Stimulated activated CD8-positive, alpha-beta memory T cell treated with anti-CD3 and anti-CD28 coated beads, Interleukin-7, amount 100 ng/mL, for 4 hours (primary cell): ENCODE measurements at regions not wholly inside any gene's neighbourhood (a gene's known extent, or its start where the extent isn't known, plus 50 kb on each side); places are given as distances from the start of the nearest gene placed in this dataset.

ENCODE experiments used
- DNase-seq, 2 donors: peaks; one replicate each; pipeline ENCODE4 v3.0.0-alpha.2; 2020; ENCODE audit warnings: low read depth in 2 of 2

DNA sequence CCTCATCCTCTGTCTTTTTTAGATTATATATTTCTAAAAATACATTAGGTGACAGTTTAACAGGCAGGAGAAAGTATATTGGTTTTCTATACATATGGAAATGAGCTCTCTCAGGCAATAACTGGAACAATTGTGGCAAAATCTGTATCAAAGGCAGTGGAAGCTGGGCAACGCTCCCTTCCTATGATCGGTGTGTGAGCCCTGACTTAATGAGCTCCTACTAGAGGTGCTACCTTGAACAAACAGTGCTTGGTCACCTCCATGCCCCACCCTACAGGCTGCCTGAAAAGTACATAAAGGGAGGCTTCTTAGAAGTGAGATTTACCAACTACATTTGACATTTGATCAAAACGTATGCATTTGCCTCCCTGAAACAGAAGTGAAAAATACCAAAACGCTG is 185.3 kb downstream of the EFNB2 start:
- no peak for DNase-seq

DNA sequence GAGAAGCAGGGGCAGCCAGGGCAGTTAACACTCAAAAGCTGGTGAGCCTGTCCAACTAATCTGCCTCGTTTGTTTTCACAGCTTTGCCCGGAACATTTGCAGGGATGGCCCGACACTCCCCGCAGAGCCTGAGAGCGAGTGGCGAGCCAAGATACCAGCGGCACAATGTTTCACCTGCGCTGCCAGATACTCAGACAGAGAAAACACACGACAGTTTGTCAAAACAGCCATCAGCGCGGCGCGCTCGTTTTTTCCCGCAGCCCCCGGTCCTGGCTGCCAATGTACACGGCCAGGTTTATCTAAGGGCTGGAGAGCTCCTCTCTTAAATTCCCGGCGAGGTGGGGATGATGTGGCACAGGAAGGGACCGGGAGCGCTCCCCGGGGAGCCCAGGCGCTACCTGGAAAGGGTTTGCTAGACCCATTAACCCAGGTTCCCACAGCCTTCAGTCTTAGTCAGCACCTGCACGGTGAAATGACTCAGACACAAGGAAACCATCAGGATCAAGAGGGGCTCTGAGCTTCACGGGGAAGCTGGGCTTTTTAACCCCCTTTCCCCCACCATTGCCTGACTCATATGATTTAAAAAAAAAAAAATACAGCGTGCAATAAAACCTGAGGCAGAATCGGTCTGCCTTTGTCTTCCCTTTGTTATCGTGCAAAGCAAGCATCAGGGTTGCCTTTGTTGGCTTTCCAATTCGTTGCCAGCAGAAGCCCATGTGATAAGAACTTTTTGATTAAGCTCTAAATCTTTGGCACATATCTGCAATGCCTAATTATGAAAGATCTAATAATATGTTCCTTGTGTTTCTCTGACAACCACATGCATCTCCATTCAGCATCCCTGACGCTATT is 186.2 kb downstream of the EFNB2 start:
- no peak for DNase-seq

DNA sequence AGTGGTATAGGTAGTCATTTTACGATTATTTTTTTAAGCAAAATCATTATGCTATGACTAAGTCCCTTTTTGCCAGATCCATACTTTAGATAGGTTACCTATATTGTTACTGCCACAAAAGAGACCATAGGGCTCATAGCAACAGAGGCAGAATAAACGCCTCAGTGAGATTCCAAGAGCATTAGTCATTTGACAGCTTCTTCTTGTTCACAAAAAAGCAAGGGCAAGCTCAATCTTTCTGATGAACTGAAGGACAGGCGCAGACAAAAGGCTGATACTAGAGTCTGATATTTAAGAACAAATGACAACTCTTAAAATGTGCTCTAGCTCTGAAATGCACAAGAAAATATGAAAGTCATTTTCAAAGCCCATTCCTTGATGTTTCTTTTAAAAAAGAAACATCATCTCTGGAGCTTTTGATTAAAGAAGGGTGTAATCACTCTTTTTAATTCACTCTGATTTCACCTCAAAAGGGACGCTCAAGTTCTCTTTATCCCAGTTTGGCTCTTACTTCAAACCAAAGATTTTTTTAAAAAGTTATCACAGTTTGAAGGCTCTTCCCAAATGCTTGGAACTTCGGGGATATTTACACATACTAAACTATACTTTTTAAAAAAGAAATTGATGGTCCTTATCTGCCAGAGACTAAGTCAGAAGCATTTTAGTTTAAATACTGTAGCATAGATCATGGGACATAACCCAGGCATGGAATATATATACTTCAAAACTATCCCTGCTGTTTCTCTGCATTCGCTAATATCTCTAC is 187.2 kb downstream of the EFNB2 start:
- DNase-seq, result no peak

DNA sequence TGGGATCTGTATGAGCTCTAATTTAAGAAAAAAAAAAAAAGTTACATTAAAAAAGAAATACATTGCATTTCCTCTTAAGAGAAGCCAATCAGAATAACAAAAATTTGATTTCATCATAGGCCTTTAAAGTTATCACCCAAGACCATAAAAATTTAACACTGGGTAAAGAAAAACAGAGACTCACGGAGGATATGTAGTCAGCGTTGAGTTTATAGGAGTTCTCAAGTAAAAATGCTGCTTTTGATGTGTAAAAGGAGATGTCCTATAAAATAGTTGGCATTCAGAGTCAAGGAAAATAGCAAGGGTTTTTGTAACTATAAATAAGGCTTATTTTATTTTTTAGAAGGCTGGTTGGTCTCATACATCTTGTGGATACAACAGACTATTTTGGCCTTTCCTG is 191.1 kb downstream of the EFNB2 start:
- no peak for DNase-seq

DNA sequence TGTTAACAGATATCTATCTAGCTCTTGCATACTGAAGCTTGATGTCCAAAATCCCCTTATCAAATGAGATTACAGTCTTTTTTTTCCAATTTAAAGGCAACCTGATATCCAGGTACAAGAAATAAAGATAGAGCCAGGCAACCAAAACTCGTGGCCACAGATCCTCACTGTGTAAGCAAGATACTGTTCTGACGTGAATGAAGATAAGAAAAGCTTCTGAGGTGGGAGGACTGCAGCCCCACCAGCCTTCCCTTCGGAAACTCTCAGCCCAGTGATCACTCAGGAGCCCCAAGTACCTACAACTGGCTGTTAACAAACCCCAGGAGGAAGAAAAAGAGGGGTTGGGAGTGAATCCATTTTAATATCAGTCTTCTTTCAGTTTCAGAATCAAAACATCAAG is 191.6 kb downstream of the EFNB2 start:
- DNase-seq, result no peak

DNA sequence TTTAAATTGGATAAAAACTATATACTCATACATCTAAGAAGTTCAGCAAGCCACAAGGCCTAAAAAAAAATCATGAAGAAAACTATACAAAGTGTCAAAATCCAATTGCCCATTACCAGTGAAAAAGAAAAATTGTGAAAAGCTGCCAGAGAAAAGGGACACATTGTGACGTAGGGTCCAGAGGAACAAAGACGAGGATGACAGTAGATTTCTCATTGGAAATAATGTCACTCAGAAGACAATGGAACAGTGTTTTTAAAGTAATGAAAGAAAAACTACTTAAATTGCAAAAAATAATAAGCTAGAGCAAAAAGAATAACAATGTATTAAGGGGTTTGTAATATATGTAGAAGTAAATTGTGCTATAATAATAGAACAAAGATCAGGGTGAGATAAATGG is 195.2 kb downstream of the EFNB2 start:
- DNase-seq, result no peak

DNA sequence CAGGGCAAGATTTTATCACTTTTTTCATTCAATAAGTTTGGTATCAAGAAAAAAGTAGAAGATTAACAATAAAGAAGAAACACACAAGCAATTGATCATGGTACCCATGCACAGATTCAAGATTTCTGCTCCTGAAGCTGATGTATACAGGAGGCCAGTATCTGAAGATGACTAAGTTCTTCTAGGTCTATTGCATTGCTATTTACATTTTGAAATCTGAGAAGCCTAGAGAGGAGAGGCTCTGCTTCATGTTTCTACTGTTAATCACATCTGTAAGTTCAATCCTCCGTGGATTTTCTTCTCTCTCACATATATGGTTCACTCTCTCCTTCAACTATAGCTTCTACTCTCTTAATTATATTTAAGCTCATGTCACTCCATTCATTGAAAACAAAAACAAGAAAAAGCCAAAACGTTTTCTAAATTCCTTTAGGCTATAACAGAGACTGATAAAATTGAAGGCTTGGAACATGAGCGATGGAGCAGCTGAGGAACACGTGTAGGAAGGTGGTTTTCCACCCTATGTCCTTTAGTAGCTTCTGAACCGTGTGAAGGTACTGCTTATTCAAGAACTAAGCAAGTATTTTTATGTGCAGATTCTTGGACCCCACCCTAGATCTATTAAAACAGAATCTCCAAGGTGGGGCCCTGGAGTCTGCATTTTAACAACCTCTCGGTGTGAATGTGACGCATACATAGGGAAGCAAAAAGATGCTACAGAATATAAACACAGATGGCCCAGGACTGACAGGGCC is 198.2 kb downstream of the EFNB2 start:
- DNase-seq, result no peak

DNA sequence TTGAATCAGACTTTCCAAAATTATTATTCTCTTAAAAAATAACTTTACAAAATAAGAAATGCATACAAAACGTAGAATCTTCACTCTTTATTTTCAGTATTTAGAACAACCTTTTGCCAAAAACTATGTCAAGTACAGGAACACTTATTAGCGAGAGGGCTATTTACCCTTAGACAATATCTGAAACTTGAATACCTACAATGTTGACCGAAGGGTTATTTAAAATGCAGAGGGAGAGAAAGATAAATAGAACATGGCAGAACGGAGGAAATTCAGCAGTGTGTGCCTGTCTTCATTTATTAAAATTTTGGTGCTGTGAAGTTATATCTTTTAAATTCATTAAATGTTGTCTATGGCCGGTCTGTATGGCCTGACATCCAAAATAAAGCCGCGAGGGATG is 198.8 kb downstream of the EFNB2 start:
- DNase-seq, result no peak

DNA sequence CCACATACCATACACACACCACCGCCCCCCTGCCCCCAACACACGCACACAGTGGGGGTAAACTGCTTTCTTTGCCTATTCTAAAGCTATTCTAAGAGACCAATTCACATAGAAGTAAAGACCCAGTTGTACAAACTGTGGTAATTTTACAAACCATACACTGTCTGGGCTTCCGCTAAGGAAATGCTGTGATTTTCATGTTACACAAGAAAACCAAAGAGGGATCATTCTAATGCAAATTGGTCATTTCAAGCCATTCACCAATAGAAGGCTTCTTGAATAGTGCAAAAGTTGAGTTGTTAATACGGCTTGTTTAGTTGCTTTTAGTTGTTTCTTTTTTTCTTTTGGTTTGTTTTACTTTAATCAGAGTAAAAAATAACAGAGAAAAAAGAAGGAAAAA is 202.8 kb downstream of the EFNB2 start:
- DNase-seq, result no peak

DNA sequence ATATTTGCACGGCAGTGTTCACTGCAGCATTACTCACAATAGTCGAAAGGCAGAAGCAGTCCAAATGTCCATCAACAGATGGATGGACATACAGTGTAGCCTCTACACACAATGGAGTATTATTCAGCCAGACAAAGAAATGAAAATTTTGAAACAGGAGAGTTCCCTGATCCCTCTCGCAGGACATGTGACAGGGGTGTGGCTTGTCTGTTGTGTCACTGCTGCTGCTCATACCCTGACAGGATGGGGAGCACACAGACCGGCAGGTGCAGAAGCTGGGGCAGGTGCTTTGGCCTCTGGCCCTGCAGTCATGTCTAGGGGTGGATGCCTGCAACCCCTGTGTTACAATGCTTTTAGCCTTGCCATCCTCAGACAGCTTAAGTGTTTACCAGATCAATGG is 204.3 kb downstream of the EFNB2 start:
- no peak for DNase-seq

DNA sequence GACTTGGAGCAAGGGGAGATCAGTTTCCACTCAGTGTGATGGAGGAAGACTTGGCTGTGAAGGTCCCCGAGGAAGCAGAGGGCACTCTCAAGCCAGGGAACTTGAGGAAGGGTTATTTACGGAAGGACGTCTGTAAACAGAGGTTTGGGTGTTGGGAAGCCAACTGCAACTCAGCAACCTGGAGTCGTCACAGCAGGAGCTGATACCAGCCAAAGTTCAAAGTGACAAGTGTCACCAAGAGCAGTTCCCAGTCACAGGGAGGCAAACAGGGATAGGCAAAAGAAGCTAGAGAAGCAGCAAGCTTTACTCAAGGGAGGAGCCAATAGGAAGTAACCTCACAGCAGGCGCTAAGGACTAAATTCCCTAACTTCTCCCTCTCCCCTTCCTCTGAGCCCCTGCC is 205.5 kb downstream of the EFNB2 start:
- DNase-seq, result no peak

DNA sequence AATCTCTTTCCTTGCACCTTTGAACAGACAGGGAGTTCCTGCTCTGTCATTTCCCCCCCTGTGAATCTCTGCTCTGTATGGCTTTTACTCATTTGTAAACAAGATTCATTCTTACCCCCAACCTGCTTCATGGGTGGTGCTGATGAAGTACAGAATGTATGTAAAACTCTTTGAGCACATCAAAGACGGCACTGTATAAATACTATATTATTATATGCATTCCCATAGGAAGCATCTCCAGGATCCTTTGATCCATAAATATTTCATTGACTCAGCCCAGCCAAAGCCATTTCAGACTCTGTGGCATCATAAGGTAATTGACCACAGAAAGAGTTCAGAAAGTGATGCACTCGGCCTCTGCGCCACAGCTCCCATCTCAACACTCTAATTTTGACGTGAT is 208.7 kb downstream of the EFNB2 start:
- no peak for DNase-seq

DNA sequence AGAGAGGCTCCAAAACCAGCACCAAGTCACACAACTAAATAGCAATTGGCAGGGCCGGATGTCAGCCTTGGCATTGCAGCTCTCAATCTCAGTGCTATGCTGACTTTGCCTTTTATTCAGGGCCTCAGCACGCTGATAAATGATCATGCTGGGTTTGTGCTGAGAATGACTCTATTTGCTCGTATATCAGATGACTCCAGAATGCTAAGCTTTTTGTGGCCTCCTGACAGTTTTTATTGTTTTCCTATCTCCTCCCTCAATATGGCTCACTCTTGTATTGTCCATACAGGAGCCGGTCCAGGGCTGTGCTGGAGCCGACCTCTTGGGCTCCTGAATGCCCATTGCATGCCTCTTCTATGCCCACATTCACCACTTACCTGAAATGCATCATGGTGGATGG is 211.0 kb downstream of the EFNB2 start:
- DNase-seq, result no peak

DNA sequence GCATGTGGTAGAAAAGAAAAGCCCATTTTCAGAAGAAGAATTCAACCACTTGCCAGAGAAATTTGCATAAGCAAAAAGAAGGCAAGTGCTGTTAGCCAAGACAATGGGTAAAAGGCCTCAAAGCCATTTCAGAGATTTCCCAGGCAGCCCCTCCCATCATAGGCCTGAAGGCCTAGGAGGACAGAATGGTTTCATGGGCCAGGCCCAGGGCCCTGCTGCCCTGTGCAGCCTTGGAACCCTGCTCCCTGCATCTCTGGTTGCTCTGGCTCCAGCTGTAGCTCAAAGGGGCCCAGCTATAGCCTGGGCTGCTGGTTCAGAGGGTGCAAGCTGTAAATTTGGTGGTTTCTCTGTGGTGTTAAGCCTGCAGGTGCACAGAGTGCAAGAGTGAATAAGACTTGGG is 212.8 kb downstream of the EFNB2 start:
- DNase-seq, result no peak

DNA sequence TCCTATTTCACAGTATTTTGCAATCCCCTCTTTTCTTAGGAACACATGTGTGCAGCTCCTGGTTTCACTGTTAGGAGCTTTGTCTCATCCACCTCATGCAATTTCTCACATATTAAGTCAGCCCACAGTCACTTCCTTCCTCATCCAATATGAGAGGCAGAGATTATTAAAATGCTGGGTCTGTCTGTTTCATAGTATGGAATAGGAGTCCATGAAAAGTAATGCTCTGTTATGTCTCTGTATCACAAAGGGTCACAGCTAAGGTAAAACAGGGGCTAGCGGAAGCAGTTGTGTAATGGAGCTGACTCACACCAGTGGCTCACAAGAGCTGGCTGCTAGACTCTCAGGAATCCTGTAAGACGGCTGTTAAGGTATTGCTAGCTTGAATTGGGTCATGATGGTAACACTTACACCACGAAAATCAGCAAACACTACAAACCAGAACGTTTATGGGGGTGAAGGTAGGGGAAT is 216.5 kb downstream of the EFNB2 start:
- no peak for DNase-seq

DNA sequence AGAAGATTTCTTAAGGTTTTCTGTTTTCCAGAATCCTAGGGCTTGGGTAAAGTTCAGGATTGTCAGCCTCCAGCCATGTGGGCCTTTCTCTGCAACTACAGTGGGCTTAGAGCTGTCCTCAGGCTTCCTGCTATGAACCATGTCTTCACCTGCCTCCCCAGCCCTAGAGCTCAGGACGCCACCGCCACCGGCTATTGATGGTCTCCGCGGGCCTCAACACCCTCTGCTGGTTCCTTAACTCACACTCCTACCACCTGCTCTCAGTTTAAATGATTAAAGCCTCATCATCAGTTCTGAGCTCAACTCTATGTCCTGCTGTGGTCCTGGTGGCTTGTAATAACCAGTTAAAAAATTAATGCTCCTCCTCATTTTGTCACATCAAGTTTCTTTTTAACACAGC is 221.0 kb downstream of the EFNB2 start:
- no peak for DNase-seq

DNA sequence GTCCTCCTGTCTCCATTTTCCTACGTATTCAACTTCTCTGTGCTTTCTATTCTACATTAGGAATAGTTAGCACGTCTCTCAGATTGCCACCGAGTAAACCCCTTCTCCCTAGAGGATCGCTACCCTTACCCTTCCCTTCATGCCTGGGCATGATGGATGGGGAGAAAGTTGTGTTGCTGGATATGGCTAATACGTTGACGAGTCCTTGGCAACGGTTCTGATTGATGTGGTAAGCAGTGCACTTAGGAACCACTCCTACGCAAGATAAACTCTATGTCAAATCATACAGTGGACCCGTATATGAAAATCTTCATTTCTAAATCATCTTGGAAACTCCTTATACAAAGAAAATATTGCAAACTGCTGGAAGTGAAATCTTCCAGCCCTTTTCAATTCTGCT is 224.5 kb downstream of the EFNB2 start:
- DNase-seq, result no peak

DNA sequence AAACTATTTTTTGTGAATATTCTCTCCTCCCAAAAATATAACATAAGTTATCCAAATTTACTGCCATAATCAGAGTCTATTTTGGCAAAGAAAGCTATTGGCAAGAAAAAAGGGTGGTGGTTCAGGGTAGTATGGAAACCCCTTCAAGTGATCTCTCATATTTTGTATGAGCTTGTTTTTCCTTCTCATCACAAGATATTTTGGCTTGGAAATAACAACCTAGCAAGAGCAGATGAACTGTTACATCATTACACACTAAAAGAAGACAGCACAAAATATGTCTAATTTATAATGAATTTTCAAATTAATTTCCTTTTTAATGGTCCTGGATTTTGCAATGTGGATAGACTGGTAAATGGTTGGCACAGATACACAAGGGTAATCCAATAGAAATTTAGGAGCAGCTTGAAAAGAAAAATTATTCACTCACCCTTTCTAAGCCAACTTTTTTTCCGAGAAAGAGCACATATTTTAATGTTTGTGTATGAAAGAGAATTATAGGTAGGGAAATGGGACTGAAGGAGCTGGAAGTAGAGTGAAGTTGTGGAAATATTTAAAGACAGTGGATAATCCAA is 225.1 kb downstream of the EFNB2 start:
- DNase-seq, result no peak

DNA sequence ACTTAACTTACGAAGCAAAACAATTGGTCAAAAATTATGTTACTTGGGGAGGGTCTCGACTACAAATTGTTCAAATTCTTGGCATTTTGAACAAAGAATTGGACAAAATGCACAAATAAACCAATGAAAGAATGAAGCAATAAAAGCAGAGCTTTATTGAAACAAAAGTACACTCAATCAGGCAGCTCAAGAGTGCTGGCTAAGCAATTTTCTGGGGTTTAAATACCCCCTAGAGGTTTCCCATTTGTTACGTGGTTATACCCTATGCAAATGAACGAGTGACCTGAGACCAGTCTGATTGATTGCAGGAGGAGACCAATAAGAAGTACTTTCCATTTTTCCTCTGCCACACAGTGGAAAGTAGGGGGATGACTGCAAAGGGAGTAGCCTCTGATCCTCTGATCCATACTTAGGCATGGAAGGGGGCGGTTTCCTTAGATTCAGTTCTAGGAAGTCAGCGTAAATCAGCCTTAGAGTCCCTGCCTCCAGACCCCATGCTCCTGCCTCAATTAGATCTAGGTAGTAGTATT is 228.6 kb downstream of the EFNB2 start:
- DNase-seq, result no peak

DNA sequence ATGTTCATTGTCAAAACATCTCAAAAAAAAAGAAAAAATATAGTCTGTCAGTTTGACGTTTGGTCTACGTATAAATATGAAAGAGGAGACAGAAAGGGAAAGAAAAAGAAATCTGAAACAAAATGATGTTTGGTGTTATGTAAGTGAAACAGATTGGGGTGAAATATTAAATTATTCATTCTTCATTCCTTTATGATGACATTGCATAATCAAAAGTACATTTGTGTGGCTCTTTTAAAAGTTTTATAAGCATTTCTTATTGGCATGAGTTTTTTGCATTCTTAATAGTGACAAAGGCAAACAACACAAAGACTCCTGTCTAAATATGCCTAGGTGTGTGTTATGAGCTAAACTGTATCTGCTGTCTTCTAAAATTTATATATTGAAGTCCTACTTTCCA is 232.6 kb downstream of the EFNB2 start:
- no peak for DNase-seq

DNA sequence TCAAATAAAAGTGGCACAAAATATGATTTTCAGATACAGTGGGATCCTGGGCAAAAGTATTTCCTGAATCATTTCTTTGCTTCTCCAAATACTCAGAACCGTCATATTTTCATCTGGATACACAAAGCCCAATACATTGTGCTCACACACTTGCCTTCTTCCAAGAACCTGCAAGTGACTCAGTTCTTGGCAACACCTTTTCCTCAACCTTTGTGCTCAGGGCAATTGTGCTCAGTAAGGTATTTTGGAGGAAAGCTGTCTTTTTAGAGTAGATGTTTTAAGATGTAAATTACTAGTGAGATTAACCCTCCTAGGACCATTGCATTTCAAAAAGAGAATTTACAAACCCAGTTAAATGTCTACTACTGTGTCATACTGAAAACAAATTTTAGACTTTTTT is 233.5 kb downstream of the EFNB2 start:
- no peak for DNase-seq

DNA sequence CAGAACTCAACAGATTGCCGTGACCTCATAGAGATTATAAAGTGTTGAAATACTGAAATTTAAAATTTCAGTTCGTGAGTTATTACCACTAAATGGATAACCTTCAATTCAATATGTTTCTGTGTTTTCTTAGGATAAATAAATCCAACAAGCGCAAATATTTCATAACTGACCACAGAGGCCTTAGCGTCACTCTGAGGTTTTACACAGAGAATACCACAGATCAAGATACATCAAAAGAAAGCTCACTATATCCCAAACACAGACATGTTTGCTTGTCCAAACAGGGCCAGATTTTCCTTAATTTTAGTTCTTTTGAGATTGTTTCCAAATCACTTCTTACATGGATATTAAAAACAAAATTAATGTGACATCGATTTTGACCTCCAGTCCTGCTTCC is 235.8 kb downstream of the EFNB2 start:
- no peak for DNase-seq
